GM12865 (cell line): ENCODE measurements at regions not wholly inside any gene's neighbourhood (a gene's known extent, or its start where the extent isn't known, plus 50 kb on each side); places are given as distances from the start of the nearest gene placed in this dataset.
A peak's percentile ranks its signal among the peaks of the same experiment; 100 is the strongest.
"Not testable (repeated sequence)": the region's sequence is repeated elsewhere in the genome, so short reads cannot be mapped to it uniquely, and the experiment has no call there.

Source experiments
- DNase-seq: peaks from one replicate; pipeline ENCODE4 v3.0.0; 2010; ENCODE audit warnings: low read depth
- H3K4me3 ChIP-seq: 2 replicates; pipeline ENCODE4 v1.5.1; 2011; ENCODE audit warnings: mild to moderate bottlenecking, low read depth, low read length, control low read depth
- CTCF ChIP-seq: IDR thresholded peaks from 2 replicates; pipeline ENCODE4 v1.5.1; 2011; ENCODE audit warnings: low read length, control low read depth, low read depth, inconsistent platforms; ENCODE audit not compliant: insufficient read depth; ENCODE audit errors: missing control alignments

- peak; percentile 99 for TF ChIP-seq CTCF
- peak; percentile 79 for DNase-seq
- no peak overlapping the region for H3K4me3 ChIP-seq
These were observed 102.5 kb downstream of the RAMP3 start for GRCh38 chr7:45259966-45260646.

GRCh38 chr7:45267262-45267661 is 109.7 kb downstream of the RAMP3 start:
- no peak for DNase-seq

GRCh38 chr7:45268013-45268412 is 110.4 kb downstream of the RAMP3 start:
- no peak for DNase-seq
- TF ChIP-seq CTCF = no peak

More at GRCh38 chr7:45267262-45267661, 109.7 kb downstream of the RAMP3 start:
- no peak overlapping the region for H3K4me3 ChIP-seq
- no peak for TF ChIP-seq CTCF

GRCh38 chr7:45269192-45269591 is 111.6 kb downstream of the RAMP3 start:
- no peak for TF ChIP-seq CTCF
- H3K4me3 ChIP-seq = no peak overlapping the region
- DNase-seq = no peak

More at GRCh38 chr7:45268013-45268412, 110.4 kb downstream of the RAMP3 start:
- no peak overlapping the region for H3K4me3 ChIP-seq

- no peak for DNase-seq
- TF ChIP-seq CTCF = no peak
- no peak overlapping the region for H3K4me3 ChIP-seq
These were observed 121.3 kb downstream of the RAMP3 start for GRCh38 chr7:45278763-45279398.

GRCh38 chr7:45289611-45290010 is 132.0 kb downstream of the RAMP3 start:
- DNase-seq, H3K4me3 ChIP-seq: not testable (repeated sequence)

- no peak overlapping the region for H3K4me3 ChIP-seq
- DNase-seq = no peak
- no peak for TF ChIP-seq CTCF
These were observed 133.3 kb downstream of the RAMP3 start for GRCh38 chr7:45290880-45291279.
